PC-9 (cell line): ENCODE measurements at regions not wholly inside any gene's neighbourhood (a gene's known extent, or its start where the extent isn't known, plus 50 kb on each side); places are given as distances from the start of the nearest gene placed in this dataset.

Experiments
- BruUV-seq: library from RNA; stranded (reverse); fragments of 400-500 nt; replicated peaks from 2 replicates; lab custom pipeline; 2021; lab: Mats Ljungman, UMichigan
- CTCF ChIA-PET: fragments of 300-600 bp; sonication (Branson Sonifier 250); formaldehyde crosslinking; loops from one replicate; lab custom pipeline; 2022; ENCODE audit warnings: antibody characterized with exemption; lab: Charles Lee
- POLR2A ChIA-PET: fragments of 300-600 bp; sonication (Branson Sonifier 250); formaldehyde crosslinking; loops from one replicate; lab custom pipeline; 2022; ENCODE audit warnings: antibody characterized with exemption; ENCODE audit not compliant: unreplicated experiment; lab: Charles Lee
- DNase-seq, 2 experiments: peaks; one replicate each; pipeline versions ENCODE4 v3.0.0 to v3.0.0-alpha.2; 2015 to 2022; ENCODE audit warnings: mixed read lengths in 1 of 2
- H2AFZ ChIP-seq: fragments of 200-600 bp; sonication (generic); 2 replicates; pipeline ENCODE4 v1.8.1; 2017; ENCODE audit warnings: antibody characterized with exemption
- H3F3A ChIP-seq: fragments of 200-600 bp; sonication (generic); 2 replicates; pipeline ENCODE4 v1.8.1; 2017; ENCODE audit warnings: antibody characterized with exemption, mild to moderate bottlenecking, low read depth; ENCODE audit not compliant: insufficient read depth
- H3K27ac ChIP-seq: fragments of 200-600 bp; sonication (generic); 2 replicates; pipeline ENCODE4 v1.6.1; 2016; ENCODE audit warnings: mixed run types
- H3K27me3 ChIP-seq: fragments of 200-600 bp; sonication (generic); 2 replicates; pipeline ENCODE4 v1.6.1; 2016; ENCODE audit warnings: low read depth, mixed run types; ENCODE audit not compliant: insufficient read depth
- H3K36me3 ChIP-seq: fragments of 200-600 bp; sonication (generic); 2 replicates; pipeline ENCODE4 v1.6.1; 2016; ENCODE audit warnings: low read depth, mixed run types
- H3K4me1 ChIP-seq: fragments of 200-600 bp; sonication (generic); replicated peaks from 2 replicates; pipeline ENCODE4 v1.6.1; 2016; ENCODE audit warnings: mixed run types; ENCODE audit not compliant: insufficient read depth
- H3K4me2 ChIP-seq: fragments of 200-600 bp; sonication (generic); 2 replicates; pipeline ENCODE4 v1.6.1; 2017; ENCODE audit warnings: mixed run types
- H3K4me3 ChIP-seq: fragments of 200-600 bp; sonication (generic); 2 replicates; pipeline ENCODE4 v1.6.1; 2016; ENCODE audit warnings: mixed run types
- H3K79me2 ChIP-seq: fragments of 200-600 bp; sonication (generic); 2 replicates; pipeline ENCODE4 v1.6.1; 2017; ENCODE audit warnings: low read depth, mixed run types
- H3K9me2 ChIP-seq: fragments of 200-600 bp; sonication (generic); 2 replicates; pipeline ENCODE4 v1.8.1; 2017; ENCODE audit warnings: mild to moderate bottlenecking; ENCODE audit not compliant: insufficient read depth
- H3K9me3 ChIP-seq: fragments of 200-600 bp; sonication (generic); 2 replicates; pipeline ENCODE4 v1.8.1; 2016; ENCODE audit warnings: low read depth; ENCODE audit not compliant: insufficient read depth
- H4K20me1 ChIP-seq: fragments of 200-600 bp; sonication (generic); 2 replicates; pipeline ENCODE4 v1.8.1; 2017; ENCODE audit not compliant: insufficient read depth
- CTCF ChIP-seq: fragments of 200-600 bp; sonication (generic); conservative IDR thresholded peaks from 2 replicates; pipeline ENCODE4 v1.6.1; 2017; ENCODE audit warnings: mixed run types, antibody characterized with exemption, mild to moderate bottlenecking, moderate library complexity
- EZH2 ChIP-seq: fragments of 200-600 bp; sonication (generic); IDR thresholded peaks from 2 replicates; pipeline ENCODE4 v1.8.0; 2017; ENCODE audit warnings: antibody characterized with exemption, low read depth
- intact Hi-C: fragments of 100-400 bp; cut with micrococcal nuclease; formaldehyde crosslinking; loops from one replicate; pipeline ENCODE4 v1.10.0; 2022; ENCODE audit not compliant: unreplicated experiment

DNA sequence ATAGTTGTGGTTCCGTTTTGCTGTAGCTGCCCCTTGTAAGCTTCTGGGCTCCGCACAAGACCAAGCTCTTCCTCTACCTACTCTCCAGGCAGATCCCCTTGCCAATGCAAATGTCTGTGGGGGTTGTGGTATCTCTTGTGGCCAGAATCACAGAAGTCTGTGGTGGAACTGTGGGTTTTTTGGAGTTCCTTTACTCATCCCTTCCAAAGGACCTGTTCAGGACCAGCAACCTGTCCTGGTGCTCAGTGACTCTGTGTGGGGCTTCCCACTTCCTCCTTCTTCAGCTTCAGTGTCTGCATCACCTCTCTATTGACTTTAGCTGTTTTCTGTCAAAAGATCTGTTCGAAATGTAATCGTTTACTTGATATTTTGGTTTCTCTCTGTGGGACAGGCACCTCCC, 441.3 kb upstream of the ADAMTSL1 start:
- DNase-seq: no peak
- intact Hi-C loops: no loop called here
- Histone ChIP-seq H3K27ac (no peak overlapping the region), H4K20me1 (no peaks in the 10 kb centered on the region), H3K4me1 (no peaks in the 10 kb centered on the region), H3K4me3 (no peak overlapping the region), H3K36me3 (no peaks in the 10 kb centered on the region), H3K9me3 (no peaks in the 10 kb centered on the region), H3K4me2 (no peak overlapping the region), H3K79me2 (no peaks in the 10 kb centered on the region), H2AFZ (no peak overlapping the region), H3K27me3 (no peaks in the 10 kb centered on the region), H3K9me2 (no peaks in the 10 kb centered on the region), H3F3A (no peaks in the 10 kb centered on the region)
- ChIA-PET POLR2A (no interaction called here), CTCF (no interaction called here)
- no TSS peak for BruUV-seq
- TF ChIP-seq EZH2: no peak
- TF ChIP-seq CTCF: no peak

- Histone ChIP-seq H3K79me2 (no peaks in the 10 kb centered on the region), H3K9me2 (no peaks in the 10 kb centered on the region), H3K4me1 (no peaks in the 10 kb centered on the region), H3K27me3 (no peaks in the 10 kb centered on the region), H4K20me1 (no peaks in the 10 kb centered on the region), H3K9me3 (no peaks in the 10 kb centered on the region), H3K4me2 (no peak overlapping the region), H2AFZ (no peak overlapping the region), H3K27ac (no peak overlapping the region), H3K36me3 (no peaks in the 10 kb centered on the region), H3K4me3 (no peak overlapping the region), H3F3A (no peaks in the 10 kb centered on the region)
- intact Hi-C loops: no loop called here
- ChIA-PET POLR2A (no interaction called here), CTCF (no interaction called here)
- DNase-seq: no peak
- no peak for TF ChIP-seq CTCF
- TF ChIP-seq EZH2: no peak
- no TSS peak for BruUV-seq
Observed at GRCh38 chr9:18036422-18037187, 437.3 kb upstream of the ADAMTSL1 start.

DNA sequence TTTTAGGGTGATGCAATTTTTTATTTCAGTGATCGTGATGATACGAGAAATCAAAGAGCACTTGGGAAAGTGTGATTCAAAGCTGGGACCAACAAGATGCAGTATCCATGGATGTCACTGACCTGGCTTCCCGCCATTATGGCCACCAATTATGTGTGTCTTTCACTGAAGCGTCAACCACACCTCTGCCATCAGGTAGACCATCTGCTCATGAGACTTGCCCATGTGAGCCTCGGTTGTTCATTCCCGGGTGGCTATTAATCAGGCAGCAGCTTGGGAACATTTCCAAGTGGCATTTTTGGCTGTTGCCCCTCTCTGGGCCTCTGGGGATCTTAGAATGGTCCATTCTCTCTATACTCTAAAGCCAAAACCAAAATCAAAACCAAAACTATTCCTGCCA, 436.0 kb upstream of the ADAMTSL1 start:
- no peak for DNase-seq
- H4K20me1 ChIP-seq: no peaks in the 10 kb centered on the region
- no peaks in the 10 kb centered on the region for H3K27me3 ChIP-seq
- no peaks in the 10 kb centered on the region for H3K9me2 ChIP-seq
- BruUV-seq: no TSS peak
- H3K4me3 ChIP-seq: no peak overlapping the region
- CTCF ChIA-PET: no interaction called here
- intact Hi-C loops: no loop called here
- H2AFZ ChIP-seq: no peak overlapping the region
- no peaks in the 10 kb centered on the region for H3K79me2 ChIP-seq
- H3K27ac ChIP-seq: no peak overlapping the region
- no peaks in the 10 kb centered on the region for H3K4me1 ChIP-seq
- POLR2A ChIA-PET: no interaction called here
- no peaks in the 10 kb centered on the region for H3K36me3 ChIP-seq
- H3F3A ChIP-seq: no peaks in the 10 kb centered on the region
- TF ChIP-seq EZH2: no peak
- no peak for TF ChIP-seq CTCF
- no peak overlapping the region for H3K4me2 ChIP-seq
- H3K9me3 ChIP-seq: no peaks in the 10 kb centered on the region
